HG03039 (cell line): ENCODE measurements at regions not wholly inside any gene's neighbourhood (a gene's known extent, or its start where the extent isn't known, plus 50 kb on each side); places are given as distances from the start of the nearest gene placed in this dataset.

Experiments
- ATAC-seq: cut with Tn5 transposase; IDR thresholded peaks from one replicate; pipeline ENCODE4 v1.9.1; 2021; ENCODE audit warnings: mild to moderate bottlenecking, moderate library complexity; ENCODE audit not compliant: unreplicated experiment

DNA sequence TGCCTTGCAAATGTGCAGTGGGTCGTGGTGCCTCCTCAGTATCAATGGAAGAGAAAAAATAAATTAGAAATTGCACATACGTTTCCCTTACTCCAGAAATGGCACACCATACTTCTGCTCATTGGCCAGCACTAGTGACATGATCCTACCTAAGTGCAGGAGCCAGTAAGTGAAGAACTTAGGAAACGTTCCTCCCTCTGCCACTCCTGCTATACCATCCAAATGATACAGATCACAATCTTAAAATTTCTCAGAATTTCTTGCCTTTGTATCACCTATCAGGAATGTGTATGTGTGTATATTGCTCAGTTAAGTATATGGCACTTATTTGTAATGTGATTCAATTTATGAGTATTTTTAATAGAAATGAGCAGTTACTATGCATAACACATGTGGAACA lies 237.0 kb upstream of the UBE2E3 start:
- ATAC-seq = no peak

DNA sequence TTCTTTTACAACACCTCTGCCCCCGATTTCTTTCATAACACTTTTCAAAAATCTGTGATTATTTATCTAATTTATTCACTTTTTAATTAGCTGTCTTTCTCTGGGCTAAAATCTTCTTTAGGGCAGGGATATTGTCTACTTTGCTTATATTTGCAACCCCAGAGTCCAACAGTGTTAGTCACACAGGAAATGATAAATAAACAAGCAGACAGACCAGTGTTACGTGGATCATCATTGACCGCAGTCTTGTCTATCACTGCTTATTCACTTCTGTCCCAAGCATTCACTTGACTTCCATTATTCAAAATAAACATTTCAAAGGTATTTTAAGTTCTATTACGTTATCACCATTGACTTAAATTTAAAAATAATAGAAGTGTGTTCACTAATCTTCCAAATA lies 237.6 kb upstream of the UBE2E3 start:
- ATAC-seq = no peak

DNA sequence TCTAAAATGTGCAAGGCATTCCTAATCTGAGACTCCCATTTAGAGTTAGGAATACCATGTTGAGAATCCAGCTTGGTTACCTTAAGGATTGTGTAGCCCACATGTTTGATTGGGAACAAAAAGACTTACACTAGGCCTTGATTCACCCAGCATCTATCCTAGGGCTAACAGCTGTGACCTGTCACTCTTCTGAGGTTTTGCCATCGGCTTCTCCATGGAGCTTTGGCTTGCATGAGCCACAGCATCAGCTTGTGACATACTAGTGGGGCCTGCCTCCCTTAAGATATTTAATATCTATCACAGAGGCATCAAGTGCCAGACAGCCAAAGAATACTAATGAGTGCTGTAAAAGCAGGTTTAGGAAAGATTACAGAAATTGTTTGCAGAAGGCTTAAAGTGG lies 241.3 kb upstream of the UBE2E3 start:
- ATAC-seq = no peak

DNA sequence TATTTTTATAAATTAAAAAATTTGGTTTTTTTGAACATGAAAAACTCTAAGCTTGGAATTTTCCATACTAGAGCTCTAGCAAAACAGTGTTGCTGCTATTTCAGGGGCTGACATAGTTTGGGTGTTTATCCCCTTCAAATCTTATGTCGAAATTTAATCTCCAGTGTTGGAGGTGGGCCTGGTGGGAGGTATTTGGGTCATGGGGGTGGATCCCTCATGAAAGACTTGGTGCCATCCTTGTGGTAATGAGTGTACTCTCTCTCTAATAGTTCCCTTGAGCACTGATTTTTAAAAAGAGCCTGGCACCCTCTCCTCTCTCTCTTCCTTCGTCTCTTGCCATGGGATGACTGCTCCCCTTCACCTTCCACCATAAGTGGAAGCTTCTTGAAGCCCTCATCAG lies 244.6 kb upstream of the UBE2E3 start:
- no peak for ATAC-seq

DNA sequence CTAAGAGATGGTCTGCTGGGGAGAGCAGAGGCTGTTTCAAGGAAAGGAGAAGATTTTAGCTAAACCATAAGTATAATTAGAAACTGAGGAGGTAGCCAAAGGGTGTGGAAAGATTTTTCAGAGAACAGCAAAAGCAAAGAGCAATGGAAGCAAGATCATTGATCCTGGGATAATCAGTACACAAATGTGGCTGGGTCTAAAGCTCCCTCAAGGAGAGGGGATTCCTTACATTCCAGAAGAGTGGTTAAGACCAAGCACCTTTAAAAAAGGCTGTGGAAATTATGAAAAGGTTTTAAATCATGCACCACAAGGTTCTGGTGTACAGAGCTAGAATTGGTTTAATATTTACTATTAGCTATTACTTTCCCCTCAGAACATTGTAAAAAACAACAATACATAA lies 246.0 kb upstream of the UBE2E3 start:
- no peak for ATAC-seq

DNA sequence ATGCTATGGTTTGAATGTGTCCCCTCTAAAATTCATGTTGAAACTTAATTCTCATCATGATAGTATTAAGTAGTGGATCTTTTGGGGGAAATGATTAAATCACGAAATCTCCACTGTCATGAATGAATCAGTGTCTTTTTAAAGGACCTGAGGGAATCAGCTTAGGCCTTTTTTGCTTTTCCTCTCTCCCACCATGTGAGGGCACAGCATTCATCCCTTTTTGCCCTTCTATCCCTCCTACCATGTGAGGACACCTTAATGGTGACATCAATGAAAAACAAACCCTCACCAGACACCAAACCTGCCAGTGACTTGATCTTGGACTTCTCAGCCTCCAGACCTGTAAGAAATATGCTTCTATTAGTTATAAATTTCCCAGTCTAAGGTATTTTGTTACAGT lies 247.1 kb upstream of the UBE2E3 start:
- no peak for ATAC-seq

DNA sequence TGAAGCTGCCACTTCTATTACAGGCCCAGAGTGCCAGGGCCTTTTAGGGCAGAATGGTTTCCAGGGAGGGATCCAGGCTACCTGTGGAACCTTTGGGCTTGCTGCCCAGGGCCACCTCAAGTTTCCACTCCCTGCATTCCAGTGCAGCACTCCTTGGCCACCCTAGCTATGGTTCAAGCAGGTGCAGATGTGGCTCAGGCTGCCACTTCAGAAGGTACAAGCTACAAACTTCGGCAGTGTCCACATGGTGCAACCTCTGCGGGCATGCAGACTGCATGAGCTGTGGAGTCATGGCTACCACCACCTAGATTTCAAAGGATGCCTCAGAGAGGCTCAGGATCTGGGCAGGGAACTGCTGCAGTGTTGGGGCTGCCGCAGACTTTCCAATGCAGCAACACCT lies 248.1 kb upstream of the UBE2E3 start:
- no peak for ATAC-seq

DNA sequence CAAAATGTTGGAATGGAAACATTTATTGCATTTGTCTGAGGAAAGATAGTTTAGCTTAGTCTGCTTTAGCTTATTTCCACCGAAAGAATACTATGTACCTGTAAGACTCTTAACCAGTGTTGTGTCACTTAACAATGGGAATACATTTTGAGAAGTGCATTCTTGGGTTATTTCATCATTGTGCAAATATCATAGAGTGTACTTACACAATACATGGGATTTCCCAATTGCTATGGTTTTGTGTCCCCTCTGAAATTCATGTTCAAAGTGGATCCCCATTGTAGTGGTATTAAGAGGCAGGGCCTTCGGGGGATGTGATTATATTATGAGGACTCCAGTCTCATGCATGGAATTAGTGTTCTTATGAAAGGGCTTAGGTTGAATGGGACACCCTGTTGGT lies 249.4 kb upstream of the UBE2E3 start:
- no peak for ATAC-seq

DNA sequence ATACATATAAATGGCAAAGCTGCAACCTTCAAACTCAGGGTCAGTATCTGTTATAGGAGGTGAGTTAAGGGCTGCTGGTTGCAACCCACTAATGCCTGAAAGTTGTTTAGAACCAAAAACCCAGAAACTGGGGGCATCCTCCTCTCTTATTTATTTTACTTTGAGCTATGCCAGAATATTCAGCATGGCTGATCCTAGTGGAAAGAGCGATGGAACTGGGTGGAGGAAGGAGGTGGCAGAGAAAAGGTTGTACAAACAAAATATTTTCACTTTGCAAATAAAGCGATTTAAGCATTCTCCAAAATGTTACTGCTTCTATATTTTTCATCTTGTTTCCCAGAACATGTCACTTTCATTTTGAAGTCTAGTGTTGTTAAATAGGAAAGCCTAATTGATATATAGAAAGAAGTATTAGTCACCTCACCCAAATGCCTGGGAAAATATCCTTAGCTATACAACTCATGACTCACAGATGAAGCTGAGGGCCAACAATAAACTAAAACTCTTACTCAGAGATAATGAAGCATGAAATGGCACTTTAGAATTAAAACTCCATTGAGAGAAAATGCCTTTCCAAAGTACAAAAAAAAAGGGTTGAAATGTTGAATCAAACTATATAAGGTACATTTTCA lies 251.4 kb upstream of the UBE2E3 start:
- no peak for ATAC-seq

DNA sequence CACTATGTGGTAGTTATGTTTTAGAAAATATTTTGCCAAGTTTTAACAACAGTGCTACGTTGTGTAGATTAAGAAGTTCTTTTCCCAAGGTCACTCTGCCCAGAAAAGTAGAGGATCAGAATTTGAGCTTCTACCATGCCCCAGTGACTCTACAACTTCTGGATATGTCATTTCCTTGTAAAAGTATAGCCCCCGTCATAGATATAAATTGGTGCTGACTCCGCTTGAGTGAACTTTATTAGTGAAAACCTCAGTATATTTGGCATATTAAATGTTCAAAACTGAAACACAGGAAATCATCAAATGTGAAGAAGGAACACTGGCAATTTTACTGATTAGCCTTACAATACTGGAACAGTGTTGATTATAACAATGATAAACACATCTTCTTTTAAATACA lies 256.7 kb upstream of the UBE2E3 start:
- ATAC-seq = no peak

DNA sequence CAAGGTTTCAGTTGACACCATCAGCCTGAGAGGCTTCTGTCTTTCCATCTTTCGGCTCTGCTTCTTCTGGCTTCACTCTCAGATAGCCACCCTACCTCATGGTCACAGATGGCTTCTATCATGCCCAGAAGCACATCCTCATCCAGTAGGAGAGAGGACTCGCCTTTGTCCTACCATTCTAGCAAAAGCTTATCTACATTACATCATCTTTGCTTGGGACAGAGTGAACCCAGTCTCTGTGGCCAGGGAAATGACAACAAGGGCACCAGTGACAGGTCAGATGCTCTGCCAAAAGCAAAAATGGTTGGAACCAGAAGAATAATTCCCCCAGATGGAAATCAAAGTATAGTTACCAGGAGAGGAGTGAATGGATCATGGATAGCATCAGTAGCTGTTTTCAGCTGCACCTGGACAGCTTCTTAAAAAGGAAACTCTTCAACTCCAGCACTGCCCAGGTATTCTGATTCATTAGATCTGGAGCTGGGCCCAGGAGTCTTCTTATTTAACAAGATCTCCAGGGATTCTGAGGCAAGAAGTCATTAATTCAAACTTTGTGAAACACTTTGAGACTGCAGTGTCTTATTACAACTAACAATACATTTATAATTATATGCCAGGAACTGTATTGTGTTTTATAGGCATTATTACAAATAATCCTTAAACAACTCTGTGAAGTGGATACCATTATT lies 257.7 kb upstream of the UBE2E3 start:
- no peak for ATAC-seq

DNA sequence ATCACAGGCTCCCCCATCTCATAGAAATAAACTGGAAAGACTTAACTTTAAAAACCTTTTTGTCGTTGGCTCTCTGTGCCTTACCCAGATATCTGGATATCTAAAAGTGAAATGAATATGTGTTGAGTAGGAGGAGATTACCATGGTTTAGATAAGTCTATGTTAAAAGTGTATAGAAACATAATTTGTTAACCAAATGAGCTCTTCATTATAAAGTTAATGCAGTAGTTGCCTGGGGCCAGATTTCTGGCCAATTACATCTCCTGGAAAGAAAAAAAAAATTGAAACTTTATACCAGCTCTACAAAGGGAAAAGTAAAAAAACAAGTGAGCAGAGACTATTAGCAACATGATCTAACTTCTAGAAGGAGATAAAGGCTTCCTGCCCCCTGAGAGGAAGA lies 259.6 kb upstream of the UBE2E3 start:
- ATAC-seq = no peak

DNA sequence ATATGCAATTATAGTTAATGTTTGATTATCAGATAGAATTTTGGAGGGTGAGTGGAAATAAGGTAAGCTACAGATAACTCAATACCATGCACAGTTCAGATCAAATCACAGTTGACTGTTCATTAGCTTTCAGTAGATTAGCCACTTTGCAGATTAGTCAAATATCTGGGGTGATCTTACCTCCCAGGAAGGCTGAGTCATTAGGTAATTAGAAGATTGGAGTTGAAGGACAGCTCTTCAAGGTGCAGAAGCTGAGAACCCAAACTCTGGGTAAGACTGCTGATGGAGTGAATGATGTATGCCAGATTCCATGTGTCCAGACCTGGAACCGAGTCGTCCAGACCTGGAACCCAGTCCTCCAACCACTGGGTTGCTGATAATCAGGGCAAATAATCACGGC lies 262.8 kb upstream of the UBE2E3 start:
- ATAC-seq = no peak

DNA sequence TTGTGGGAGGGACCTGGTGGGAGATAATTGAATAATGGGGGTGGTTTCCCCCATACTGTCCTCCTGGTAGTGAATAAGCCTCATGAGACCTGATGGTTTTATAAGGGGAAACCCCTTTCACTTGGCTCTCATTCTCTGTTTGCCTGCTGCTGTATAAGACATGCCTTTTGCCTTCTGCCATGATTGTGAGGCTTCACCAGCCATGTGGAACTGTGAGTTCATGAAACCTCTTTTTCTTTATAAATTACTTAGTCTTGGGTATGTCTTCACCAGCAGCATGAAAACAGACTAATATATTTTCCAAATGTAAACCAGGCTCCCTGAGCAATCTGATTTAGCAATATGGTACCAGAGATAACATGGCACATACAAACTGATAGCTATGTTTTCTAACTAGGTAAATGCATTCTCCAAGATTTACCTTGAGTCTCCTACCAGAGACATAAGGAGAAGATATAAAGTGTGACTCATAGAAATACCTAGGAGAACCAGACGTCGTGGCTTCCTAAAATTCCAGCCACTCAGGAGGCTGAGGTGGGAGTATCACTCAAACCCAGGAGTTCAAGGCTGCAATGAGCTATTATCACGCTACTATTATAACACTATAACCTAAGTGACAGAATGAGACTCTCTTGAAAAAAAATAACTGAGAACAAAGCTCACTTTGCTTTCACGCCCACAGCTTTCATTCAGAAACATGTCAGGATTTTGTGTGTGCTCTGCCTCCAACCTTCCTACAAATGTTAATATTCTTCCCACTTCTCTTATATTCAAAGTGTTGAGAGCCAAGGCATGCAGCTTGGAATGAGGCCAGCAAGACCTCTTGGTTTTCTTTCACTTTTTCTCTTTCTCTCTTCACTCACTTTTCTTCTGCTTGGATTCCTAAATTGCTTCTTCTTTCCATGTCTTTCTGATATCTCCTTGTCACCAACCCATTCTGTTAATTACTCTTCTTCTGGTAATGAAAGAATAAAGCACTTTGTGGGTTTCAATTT lies 263.9 kb upstream of the UBE2E3 start:
- ATAC-seq = no peak

DNA sequence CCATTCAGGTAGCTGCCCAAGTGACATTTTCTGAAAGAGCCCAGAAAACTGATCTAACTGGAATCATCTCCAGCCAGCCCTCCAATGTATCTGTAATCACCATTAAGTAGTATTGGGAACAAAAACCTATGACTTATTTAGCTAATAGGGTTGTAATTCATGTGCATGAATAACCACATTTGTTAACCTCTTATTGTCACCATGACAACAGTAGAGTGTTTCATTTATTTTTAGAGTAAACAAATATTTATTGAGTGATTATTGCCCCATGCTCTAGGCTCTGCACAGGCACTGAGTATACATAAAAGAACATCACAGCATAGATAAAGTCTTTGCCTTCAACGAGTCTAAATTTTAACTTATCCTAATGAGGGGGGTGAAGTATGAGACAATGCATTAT lies 265.4 kb upstream of the UBE2E3 start:
- no peak for ATAC-seq

DNA sequence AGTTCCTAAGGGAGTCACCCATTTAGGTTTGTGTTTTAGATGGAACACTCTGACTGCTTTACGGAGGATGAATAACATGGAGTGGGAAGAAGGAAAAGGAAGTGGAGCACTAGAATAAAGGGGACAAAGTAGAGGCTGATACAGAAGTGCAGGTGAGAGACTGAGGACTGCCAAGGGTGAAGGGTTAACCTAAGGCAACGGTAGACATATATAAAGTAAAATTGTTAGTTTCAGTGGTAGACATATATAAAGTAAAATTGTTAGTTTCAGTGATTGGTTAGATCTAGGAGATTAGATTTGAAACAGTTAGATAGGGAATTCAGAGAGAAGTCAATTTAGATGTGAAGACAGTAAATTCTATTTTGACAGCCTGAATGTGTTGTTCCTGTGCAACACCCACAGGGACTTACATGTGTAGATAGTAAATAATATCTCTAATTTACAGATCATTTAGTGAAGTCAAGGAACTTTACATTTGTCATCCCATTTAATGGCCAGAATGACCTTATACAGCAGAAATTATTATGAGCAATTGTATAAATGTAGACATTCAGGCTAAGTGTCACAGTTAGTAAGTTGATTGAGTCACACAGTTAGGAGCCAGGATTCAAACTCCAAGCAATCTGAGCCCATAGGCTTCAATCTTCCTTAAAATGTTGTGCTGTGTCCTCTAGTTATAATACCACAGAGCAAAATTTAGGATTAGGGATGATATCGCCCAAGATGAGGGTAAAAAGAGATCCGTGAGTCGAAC lies 270.8 kb upstream of the UBE2E3 start:
- no peak for ATAC-seq

DNA sequence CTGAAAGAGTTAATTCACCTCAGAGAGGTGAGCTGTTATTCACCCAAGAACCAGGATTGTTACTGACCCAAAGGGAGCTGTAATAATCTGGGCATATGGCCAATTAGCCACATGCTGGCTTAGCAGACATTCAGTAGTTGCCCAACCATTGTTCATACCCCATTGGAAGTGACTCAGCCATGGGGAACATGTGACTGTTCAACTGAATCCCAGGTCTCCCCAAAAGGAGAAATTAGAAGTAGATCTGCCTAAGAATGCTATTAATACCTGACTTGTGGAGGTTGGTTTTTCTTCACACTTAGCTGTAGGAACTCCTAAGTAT lies 272.6 kb upstream of the UBE2E3 start:
- ATAC-seq = no peak

DNA sequence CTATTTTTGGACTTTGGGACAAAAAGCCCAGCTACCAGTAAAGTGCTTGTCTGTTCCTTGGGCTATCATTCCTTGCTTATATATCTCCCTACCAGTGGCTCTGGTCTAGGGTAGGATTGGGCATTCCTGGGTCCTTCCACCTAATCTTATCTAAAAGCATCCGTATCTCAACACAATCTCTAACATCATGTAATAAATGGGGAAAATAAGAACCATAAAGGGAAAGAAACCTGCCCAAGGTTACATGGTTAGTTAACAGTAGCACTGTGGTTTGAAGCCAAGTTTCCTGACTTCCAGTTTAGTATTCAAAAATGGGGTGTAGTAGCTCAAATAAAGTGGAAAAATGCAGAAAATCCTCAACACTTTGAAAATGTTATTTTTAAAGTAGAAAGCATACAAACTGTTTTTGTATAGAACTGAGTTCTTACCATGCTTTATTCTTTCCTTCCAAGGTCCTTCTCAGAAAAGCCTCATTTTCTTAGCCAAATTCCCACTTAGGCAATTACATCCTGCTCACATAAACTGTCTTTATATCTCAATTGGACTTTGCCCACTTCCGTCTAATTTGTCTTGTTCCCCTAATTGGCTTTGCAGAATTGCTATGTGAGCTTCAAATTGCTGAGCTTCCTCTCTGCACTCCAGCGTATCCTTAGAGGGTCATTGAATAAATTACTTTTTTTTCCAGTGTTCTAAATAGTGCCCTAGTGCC lies 273.1 kb upstream of the UBE2E3 start:
- ATAC-seq = no peak

DNA sequence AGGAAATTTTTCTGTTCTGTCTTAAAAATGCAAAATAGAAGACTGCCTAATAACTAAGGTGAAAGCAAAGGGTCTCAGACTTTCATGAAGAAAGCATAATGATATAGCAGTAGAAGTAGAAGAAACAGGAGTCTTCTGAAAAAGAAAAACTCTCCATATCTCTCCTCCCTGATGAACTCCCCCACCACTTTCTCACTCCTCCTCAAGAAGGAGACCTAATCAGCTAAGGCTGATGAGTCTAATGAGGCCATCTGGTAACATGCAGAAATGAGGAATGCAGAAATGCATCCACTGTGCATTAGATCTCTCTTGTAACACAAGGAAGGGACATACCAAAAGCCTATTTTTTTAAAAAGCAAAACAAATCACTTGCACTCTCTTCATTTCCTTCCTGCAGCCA lies 273.7 kb upstream of the UBE2E3 start:
- no peak for ATAC-seq

DNA sequence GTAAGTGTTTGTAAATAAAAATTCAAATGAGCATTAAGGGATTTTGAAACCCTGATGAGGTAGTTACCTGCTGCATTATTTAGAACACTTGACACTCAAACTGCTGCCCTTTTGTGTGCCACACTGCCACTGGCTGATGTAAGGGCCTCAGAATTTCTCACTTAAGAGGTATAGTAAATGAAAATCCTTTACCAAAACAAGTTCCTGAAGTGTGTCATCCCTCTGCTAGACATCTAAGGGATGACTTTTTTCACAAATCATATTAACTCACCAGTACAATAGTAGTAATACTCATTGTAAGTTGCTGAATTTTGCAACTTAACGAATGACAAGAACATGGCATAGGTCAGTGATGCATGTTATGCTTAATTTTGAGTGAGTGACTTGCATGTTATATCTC lies 274.9 kb upstream of the UBE2E3 start:
- no peak for ATAC-seq

DNA sequence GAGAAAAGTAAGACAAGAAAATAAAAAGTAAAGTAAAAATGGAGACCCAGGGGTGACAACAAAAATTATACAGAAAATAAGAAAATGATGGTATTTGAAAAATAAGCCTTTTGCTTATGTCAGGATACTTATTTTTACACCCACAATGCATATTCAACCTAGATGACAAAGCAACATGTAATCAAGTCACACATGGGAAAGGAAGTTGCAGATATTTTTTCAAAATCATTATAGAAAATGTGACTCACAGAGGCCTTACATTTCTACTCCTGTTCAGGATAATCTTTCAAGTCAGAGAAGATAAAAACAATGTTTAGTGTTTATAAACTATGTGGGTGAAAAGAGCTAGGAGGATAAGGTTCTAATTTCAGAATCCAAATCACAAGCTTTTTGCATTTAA lies 275.3 kb upstream of the UBE2E3 start:
- ATAC-seq = no peak
